IPS-NIHi7 (cell line): ENCODE measurements at regions not wholly inside any gene's neighbourhood (a gene's known extent, or its start where the extent isn't known, plus 50 kb on each side); places are given as distances from the start of the nearest gene placed in this dataset.
"Not testable (repeated sequence)": the region's sequence is repeated elsewhere in the genome, so short reads cannot be mapped to it uniquely, and the experiment has no call there.

Experiments used
- DNase-seq: peaks from one replicate; pipeline ENCODE4 v3.0.0; 2012; ENCODE audit warnings: mixed read lengths; ENCODE audit errors: extremely low spot score

DNA sequence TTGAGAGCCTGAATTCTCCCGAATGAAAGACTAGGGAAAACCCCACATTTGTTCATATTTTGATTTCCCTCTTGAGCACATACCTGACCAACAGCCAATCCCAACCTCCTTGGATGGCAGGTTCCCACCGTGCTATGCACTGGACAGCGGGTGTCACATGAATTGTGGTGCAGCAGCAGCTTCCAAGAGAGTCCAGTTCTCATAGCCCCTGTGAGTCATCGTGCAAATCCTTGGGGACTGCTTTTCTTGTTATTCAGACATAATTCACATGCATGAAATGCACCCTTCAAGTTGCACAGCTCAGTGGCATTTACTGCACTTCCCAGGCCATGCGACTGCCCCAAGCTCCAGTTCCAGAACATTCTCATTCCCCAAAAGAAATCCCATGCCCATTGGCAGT lies 67.8 kb upstream of the PPP2R2D start:
- no peak for DNase-seq

DNA sequence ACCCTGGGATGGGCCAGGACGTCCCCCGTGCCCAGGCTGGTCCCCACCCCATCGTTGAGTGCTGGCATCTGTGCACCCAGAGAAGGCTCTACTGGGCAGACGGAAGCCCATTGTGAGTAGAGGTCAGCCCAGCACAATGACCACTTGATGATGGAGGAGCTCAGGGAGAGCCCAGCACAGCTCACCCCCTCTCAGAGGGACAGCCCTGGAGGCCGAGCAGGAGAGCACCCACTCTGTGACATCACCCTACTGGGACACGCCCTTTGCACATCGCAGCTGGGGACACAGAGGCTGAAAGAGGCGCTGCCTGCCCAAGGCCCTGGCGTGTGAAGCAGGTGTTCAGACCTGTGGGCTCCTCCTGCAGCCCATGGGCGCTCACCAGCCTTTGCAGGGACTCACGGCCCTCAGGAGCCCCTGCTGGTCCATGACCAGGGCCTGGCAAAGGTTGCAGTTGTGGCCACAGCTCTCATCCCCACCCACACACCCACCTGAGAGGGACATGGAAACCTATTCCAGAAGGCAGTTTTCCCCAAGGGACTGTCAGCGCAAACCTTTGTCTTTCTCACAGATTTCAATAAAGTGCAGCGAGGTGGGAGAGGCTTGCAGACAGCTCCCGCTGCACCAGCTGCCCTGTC lies 67.2 kb upstream of the PPP2R2D start:
- DNase-seq = no peak

DNA sequence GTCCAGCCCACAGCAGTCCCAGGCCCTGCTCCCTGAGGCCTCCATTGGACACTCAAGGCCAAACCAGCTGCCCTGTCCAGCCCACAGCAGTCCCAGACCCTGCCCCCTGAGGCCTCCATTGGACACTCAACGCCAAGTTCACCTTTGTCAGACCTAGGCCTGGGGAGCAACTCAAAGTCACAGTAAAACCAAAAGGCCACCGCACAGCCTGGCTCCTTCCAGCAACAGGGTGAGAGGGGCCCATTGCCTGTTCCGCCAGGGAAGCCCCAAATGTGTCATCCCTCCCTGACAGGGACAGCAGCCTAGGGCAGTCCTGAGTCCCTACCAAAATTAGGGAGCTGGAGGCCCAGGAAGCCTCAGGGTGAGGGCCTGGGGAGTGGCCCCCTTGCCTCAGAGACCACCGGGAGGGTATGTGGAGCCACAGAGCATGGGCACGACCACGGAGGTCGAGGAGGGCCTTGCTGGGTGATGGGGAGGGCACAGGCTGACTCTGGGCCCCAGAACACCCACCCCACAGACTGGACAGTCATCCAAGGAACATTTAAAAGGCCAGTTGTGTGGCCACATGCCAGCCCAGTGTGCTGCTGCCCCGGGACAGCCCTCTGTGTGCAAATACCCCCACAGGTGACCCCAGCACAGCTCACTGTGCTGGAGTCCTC lies 66.5 kb upstream of the PPP2R2D start:
- no peak for DNase-seq

DNA sequence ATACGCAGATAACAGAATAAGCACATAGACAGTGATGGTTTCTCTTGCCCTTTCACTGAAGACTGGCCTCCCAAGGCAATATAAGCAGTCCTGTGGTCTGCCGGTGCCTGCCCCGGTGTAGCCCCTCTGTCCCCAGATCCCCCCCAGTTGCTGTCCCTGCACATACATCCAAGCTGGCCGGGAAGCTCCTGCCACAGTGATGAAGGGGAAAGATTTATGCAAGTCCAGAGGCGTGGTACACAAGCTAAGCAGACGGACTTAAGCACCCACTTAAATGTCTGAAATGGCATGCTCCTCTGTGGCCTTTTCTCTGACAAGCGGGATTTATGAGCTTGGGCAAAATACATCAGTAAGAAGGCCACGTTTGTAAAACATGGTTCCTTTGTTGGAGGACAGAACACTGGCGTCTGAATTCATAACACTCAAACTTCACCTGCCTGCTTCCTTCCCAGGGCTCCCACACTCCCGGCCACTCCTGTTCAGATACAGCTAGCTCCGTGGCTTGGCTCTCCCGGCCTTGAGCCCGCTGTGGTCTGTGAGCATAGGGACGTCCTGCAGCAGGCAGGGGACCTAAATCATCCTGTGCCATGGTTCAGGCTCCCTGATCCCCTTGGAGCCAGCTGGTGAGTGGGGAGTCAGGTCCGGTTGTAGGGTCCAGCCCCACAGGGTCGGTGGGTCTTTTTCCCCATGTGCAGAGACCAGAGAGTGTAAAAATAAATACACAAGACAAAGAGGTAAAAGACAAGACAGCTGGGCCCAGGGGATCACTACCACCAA lies 61.7 kb upstream of the PPP2R2D start:
- DNase-seq = no peak

DNA sequence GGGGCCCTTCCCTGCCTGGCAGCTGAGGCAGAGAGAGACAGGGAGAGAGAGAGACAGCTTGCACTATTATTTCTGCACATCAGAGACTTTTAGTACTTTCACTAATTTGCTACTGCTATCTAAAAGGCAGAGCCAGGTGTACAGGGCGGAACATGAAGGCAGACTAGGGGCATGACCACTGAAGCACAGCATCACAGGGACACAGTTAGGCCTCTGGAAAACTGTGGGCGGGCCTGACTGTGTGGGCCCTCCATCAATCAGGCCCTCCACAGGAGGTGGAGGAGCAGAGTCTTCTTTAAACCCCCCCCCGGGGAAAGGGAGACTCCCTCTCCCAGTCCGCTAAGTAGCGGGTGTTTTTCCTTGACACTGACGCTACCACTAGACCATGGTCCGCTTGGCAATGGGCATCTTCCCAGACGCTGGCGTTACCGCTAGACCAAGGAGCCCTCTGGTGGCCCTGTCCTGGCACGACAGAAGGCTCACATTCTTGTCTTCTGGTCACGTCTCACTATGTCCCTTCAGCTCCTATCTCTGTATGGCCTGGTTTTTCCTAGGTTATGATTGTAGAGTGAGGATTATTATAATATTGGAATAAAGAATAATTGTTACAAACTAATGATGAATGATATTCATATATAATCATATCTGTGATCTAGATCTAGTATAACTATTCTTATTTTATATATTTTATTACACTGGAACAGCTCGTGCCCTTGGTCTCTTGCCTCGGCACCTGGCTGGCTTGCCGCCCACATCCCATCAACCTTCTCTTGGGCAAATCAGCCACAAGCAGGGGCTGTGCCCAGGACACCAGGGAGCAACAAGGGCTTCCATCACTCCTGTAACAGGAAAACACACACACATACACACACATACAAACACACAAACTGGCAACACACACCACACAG lies 60.7 kb upstream of the PPP2R2D start:
- not testable (repeated sequence) for DNase-seq

DNA sequence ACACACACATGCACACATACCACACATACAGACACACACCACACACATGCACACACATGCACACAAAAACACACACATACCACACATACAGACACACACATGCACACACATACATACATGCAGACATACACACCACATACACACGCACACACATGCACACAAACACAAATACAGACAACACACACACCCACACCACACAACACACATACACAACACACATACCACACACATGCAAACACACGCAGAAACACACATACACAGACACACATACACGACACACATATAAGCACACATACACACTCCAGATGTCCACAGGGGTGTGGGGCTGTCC lies 60.1 kb upstream of the PPP2R2D start:
- DNase-seq = no peak

DNA sequence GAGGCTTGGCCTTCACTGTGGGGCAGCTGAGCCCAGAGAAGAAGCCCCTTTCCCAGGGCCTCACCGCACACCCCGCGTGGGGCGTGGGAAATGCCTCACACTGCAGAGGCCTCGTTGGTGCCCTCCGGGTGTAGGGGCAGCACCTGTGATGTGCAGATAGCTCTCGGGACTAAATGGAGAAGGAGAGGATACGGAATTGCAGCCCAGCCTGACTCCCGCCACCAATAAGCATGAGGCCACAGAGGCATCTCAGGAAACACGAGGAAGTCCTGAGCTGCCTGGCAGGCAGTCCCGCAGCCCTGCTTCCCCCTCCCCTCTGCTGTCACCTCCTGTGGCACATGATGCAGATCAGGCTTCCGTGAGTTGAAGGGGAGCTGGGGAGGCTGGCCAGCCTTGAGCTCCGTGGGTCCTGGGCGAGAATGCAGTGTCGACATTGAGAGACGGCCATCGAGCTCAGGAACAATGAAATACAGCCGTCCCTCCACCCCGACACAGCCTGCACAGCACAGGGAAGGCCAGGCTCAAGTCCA lies 59.6 kb upstream of the PPP2R2D start:
- DNase-seq = no peak

DNA sequence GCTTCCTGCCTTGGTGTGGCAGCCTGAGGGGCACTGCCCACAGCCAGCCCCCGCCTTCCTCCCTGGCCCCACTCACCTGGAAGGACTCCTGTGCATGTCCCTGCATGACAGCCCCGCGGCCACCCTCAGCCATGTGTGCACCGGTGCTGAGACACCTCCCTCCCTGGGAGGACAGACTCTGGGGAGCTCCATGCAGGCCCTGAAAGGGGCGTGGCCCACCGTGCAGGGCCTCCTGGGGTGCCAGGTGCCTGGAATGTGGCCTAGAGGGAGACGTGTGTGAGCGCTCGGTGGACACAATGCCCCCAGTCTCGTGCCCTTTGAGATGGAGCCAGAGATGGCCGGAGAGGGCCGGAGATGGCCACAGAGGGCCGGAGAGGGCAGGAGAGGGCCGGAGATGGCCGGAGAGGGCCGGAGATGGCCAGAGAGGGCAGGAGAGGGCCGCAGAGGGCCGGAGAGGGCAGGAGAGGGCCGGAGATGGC lies 59.1 kb upstream of the PPP2R2D start:
- no peak for DNase-seq

DNA sequence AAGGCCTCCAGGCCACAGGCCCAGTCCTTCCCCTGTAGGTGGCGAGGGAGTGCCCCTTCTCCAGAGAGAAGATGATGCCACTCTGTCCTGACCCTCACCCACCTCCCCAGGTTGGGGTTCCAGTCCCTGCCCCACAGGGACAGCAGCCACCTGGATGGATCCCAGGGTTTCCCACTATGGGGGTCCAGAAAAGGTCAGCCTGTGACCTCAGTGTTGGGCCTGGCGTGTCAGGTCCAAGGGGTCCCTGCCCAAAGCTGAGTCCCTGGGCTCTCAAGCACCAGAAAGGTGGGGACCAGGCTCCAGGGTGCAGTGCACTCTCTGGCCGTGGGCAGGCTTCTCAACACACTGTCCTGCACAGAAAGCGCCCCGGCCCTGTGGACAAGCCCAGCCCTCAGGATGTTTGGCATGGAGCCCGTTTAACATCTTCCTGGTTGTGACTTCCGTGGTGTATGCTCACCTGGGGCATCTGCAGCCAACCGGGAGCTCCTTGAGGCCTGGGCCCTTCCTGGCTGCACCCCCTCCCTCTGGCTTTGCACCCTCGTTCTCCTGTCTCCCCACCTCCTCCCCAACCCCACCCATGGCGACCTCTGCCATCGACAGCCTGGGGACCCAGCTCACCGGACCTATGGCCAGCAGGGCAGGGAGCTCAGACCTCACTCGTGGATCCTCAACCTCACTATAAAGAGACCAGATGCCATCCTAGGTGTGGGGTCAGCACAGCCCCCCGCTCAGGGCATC lies 58.3 kb upstream of the PPP2R2D start:
- no peak for DNase-seq

DNA sequence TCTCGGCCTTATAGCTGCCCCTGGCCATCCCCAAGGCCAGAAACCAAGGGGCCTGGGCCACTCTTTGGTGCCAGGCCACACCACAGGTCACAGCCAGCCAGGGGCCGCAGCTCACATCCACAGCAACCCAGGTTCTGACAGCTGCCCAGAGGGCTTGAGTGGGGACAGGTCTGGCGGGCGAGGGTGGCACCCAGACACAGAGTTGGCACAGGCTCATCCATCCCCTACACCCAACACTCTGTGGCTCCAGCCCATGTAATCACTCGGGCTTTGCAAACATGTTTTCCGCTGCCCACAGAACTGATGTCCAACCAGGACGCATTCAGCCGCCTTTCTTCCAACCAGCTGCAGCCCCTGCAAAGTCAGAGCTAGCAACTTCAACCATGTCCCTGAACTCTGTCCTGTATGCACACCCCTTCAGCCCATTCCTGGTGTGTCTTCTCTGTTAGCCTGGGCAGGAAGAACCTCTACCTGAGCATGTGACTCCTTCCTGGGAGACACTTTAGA lies 57.7 kb upstream of the PPP2R2D start:
- DNase-seq = no peak

DNA sequence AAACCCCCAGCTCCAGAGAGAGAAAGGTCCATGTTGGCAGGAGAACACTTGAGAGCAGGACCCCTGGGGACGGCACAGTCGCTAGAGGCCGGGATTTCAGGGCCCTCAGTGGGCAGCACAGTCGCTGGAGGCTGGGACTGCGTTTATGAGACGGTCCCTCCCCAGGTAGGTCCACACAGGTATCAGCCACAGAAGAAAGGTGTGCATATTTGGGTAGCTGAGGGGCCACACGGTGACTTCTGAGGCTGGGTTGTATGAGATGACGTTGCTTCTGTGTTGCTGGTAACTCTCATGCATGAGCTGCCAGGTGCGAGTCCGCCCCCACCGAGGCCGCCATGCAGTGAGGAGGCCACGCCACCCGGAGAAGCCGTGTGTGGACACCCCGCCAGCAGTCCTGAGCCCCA lies 56.9 kb upstream of the PPP2R2D start:
- DNase-seq = no peak

DNA sequence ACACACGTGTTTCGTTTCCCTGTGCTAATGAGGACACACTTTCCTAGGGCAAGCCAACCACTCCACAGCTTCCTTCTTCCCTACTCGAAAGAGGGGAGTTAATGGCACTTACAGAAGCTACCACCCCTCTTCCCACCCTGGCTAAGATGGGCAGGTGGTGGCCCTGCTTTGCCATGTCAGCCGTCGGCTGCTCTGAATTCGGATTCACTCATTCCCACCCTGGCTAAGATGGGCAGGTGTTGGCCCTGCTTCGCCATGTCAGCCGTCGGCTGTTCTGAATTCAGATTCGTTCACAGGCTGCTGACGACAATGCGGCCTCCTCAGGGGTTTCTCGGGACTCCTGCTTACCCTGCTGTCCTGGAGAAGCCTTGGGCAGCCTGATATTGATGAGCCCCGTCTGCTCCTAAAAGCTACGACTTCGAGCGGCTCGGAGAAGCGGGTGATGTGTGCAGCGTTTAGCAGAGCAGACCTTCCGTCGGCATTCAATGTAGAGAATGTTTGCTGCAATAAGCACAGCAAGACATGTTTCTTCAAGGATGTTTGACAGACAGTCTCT lies 56.2 kb upstream of the PPP2R2D start:
- DNase-seq = no peak

DNA sequence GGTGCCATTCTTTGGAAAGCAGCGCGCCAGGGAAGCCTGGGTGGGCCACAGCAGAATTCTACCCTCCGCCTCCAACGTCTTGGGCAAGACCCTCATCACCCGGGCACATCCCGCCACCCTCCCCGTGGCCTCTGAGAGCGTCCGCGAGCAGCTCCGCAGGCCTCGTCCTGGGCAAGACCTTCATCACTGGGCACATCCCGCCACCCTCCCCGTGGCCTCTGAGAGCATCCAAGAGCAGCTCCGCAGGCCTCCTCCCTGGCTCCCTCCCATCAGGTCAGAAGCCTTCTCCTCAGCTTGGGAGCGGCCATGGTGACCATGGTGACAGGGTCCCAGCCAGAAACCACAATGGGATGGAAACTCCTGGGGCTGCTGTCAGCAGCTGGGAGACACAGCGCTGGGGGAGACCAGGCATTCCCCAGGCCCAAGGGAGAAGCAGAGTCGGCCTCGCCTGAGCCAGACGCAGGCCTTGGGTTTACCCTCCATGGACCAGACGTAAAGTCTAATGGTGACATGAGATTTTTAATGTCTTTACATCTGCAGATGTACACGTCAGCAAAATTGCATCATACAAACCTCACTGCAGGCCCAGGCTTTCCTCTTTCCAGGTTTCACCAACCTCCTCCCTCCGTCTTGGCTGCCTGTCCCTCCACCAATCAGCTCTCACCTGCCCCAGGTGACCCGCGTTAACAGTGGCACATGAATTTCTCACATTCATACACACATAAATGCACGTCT lies 55.1 kb upstream of the PPP2R2D start:
- no peak for DNase-seq

DNA sequence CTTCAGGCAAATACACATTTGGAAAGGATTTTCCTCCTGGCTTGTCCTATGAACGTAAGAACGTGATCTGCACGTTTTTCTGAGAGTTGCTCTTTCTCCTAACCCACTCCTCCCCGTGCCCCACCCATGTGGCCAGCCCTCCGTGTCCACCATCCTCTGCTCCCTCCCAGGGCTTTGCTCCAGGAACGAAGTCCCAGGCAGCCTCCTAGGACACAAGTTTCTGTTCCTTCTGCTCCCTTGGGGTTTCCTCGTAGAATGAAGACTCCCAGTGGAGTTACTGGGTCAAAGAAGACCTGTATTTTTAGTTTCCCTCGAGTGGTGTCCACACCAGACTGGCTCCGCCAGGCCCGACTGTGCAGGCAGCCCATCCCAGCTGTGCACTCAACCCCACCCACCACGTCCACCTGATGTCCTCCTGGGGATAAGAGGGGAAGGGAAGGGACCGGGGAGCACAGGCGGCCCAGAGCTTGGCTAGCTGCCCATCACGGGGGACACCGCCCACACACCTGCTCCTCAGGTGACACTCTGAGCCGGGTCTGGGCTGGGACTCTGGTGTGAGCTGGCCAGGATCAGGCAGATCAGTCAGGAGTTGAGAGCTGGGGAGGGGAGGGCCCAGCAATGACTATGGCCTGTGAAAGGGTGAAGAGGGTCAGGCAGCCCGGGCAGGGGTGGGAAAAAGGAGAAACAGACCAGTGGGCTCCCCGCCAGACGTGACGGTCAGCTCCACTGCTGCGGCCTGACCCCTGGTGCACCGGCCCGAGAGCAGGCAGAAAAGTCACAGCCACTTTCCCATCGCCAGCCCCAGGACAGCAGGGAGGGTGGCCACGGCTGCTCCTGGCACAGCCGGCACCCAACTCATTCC lies 54.3 kb upstream of the PPP2R2D start:
- DNase-seq = no peak

DNA sequence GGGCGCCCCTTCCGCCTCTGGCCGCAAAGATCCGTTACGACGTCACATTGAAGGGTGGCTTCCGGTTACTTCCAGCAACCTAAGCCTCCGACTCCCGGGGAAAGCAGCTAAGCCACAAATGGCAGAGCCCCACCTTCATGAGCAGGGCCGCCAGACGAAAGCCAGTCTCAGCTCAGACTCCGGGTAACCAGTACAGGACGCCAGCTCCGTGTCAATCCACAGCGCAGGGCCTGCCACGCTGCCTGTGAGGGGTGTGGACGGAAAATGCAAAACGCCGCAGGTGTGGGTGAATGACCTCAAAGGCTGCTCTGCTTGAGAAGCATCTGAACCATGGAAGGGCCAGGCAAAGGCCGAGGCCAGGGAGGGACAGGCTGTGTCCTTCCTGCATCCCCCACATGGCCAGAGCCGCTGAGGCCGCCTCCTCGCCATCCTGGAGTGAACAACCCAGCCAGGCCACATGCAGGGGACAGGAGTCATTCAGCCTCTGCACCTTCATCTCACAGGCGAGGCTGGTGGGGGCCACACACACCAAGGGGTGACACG lies 53.5 kb upstream of the PPP2R2D start:
- DNase-seq = no peak

DNA sequence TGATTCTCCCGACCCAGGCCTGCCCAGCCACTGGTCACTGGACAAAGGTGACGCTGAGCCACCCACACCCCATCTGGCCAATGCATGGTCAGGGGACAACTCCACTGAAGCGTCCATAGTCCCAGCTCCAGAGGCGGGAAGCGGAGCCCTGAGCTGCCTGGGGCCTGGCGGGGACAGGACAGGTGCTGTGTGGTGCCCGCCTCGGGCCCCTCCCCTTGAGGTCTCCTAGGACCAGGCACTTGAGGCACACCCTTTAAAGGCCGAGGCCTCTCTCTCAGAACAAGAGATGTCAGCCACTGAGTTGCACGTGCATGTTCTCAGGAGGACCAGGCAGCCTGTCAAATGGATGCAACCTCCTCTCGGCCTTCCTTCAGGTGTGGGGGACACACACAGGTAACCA lies 52.5 kb upstream of the PPP2R2D start:
- DNase-seq = no peak

DNA sequence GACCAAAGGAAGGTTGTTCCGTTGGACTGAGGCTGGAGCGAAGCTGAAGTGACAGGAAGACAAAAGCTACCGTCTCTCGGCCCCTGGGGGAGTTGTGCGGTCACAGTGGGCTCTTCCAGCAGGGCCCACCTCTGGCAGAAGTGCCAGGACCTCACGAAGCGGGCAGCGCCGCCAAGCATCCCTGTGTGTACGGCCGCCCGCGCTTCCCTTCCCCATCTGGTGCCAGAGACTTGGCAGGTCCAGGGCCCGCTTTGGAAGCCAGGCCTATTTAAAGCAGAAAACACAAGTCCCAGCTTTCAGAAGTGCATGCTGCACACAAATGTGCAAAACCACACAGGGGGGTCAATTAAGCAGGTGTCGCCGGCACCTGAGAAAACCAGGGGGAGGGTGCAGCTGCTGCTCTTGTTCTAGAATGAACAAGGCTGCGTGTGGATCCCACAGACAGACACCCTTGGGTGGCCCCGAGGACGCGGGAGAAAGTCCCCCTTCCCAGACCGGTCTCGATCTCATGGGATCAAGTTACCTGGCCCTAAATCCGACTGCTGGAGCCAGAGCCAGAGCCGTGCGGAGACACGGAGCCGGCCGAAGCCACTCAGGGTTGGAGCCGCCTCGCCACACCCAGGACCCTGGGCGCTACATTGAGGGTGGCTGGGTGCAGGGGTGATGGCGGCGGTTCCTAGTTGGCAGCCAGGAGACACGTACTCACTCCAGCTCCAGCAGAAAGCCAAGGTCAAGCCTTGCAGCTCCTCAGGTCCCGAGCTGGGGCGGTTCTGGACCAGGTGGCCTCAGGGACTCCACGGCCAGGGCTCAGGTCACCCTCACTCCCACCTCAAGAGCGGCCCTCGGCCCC lies 51.8 kb upstream of the PPP2R2D start:
- DNase-seq = no peak
